Upper lobe of right lung (tissue), 1 donor: ENCODE measurements at regions not wholly inside any gene's neighbourhood (a gene's known extent, or its start where the extent isn't known, plus 50 kb on each side); places are given as distances from the start of the nearest gene placed in this dataset.

Experiments
- ATAC-seq: fragments of 200-7000 bp; cut with Tn5 transposase; one replicate; pipeline ENCODE4 v1.9.1; 2020; ENCODE audit warnings: mild to moderate bottlenecking, moderate library complexity
- DNase-seq: peaks from one replicate; pipeline ENCODE4 v3.0.0-alpha.2; 2020
- H3K27ac ChIP-seq: fragments of 200-600 bp; one replicate; pipeline ENCODE4 v1.8.0; 2022
- H3K27me3 ChIP-seq: fragments of 200-600 bp; one replicate; pipeline ENCODE4 v1.8.0; 2022; ENCODE audit warnings: mild to moderate bottlenecking
- H3K36me3 ChIP-seq: fragments of 200-600 bp; one replicate; pipeline ENCODE4 v1.8.0; 2022
- H3K4me1 ChIP-seq: fragments of 200-600 bp; one replicate; pipeline ENCODE4 v1.8.0; 2022
- H3K4me3 ChIP-seq: fragments of 200-600 bp; one replicate; pipeline ENCODE4 v1.8.0; 2022; ENCODE audit warnings: mild to moderate bottlenecking
- H3K9me3 ChIP-seq: fragments of 200-600 bp; one replicate; pipeline ENCODE4 v1.8.0; 2022
- CTCF ChIP-seq: fragments of 200-600 bp; IDR thresholded peaks from one replicate; pipeline ENCODE4 v1.8.0; 2022; ENCODE audit warnings: antibody characterized with exemption
- intact Hi-C: fragments of 100-400 bp; cut with DNase I; formaldehyde crosslinking; loops from one replicate; pipeline ENCODE4 v1.11.0; 2022
- donor health status: DM: no; HTN: yes; CAD: no; lungs with severe emphysema.

DNA sequence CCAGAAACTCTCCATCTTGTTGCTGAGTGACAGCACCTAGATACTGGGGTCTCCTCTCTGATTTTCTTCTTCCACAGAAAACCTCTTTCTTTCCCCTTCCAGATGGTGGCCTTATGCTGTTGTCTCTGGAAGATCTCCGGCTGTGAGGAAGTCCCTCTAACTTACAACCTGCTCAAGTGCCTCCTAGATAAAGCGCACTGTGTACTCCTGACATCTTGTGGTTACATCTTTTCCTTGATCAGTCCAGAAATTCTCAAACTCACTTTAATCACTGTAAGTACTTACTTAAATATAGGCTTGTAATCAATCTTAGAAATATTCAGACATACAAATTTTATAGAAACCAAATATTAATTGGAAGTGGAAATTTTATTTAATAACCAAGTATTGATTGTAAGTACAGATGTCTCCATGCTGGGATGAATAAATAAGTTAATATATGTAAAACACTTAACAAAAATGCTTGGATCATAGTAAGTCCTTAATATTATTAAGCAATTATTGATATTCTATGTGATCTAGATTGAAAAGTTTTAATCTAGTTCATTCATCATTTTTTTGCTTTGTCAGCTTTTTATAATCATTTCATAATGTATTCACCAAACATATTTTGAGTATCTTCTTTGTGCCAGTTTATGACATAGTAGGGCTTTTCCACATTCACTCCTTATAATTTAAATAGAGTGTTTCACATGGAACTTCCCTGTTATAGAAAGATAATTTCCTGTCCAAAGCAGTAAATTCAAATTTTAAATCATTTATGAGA lies 1381.4 kb upstream of the CDH6 start:
- no peak for ATAC-seq
- Histone ChIP-seq H3K9me3 (no peaks in the 10 kb centered on the region), H3K36me3 (no peaks in the 10 kb centered on the region), H3K4me3 (no peak overlapping the region), H3K27me3 (no peaks in the 10 kb centered on the region), H3K4me1 (no peaks in the 10 kb centered on the region), H3K27ac (no peak overlapping the region)
- TF ChIP-seq CTCF: no peak
- intact Hi-C loops: no loop called here
- DNase-seq: no peak

DNA sequence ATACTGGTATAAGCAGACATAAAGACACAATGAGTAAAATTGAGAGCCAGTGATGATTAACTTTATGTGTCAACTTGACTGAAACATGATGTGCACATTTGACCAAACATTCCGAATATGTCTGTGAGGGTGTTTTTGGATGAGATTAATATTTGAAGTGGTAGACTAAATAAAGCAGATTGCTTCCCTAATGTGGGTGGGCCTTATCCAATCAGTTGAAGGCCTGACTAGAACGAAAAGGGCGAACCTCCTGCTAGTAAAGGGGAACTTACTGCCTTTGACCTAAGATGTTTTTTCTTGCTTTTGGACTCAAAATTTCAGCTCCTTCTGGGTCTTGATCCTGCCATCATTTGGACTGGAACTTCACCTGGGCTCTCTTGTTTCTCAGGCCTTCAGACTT lies 1387.7 kb upstream of the CDH6 start:
- Histone ChIP-seq H3K27me3 (no peaks in the 10 kb centered on the region), H3K27ac (no peak overlapping the region), H3K36me3 (no peaks in the 10 kb centered on the region), H3K4me1 (no peaks in the 10 kb centered on the region), H3K4me3 (no peak overlapping the region), H3K9me3 (no peaks in the 10 kb centered on the region)
- no peak for TF ChIP-seq CTCF
- intact Hi-C loops: no loop called here
- ATAC-seq (no peak), DNase-seq (no peak)

DNA sequence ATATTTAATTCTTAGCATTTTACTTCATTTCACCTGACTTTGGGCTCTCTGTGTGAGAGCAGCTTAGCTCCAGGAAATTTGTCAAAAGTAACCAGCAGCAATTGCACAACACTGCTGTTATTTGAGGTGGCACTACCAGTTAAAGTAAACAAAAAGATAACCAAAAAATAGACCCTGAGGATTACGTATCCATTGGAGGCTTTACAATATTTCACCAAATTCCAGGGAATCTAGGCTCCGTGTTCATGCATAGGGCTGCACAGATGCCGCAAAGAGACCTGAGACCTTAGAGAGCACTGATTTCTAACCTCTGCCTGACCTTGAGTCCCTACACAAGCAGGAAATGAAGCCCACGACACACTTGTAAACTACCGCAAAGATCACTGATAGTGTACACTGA lies 1392.7 kb upstream of the CDH6 start:
- Histone ChIP-seq H3K27ac (no peak overlapping the region), H3K27me3 (no peaks in the 10 kb centered on the region), H3K4me3 (no peak overlapping the region), H3K36me3 (no peaks in the 10 kb centered on the region), H3K4me1 (no peaks in the 10 kb centered on the region), H3K9me3 (no peaks in the 10 kb centered on the region)
- no peak for DNase-seq
- intact Hi-C loops: no loop called here
- TF ChIP-seq CTCF: no peak
- ATAC-seq: no peak

- Histone ChIP-seq H3K27me3 (no peaks in the 10 kb centered on the region), H3K27ac (no peak overlapping the region), H3K9me3 (no peaks in the 10 kb centered on the region), H3K4me1 (no peaks in the 10 kb centered on the region), H3K4me3 (no peak overlapping the region), H3K36me3 (no peaks in the 10 kb centered on the region)
- DNase-seq (no peak), ATAC-seq (no peak)
- no peak for TF ChIP-seq CTCF
- intact Hi-C loops: no loop called here
Observed at GRCh38 chr5:29796013-29796412, 1397.5 kb upstream of the CDH6 start.

- H3K4me1 ChIP-seq: no peaks in the 10 kb centered on the region
- TF ChIP-seq CTCF: no peak
- intact Hi-C loops: no loop called here
Observed at GRCh38 chr5:29795096-29795652, 1398.3 kb upstream of the CDH6 start.

More at GRCh38 chr5:29795096-29795652, 1398.3 kb upstream of the CDH6 start:
- Histone ChIP-seq H3K9me3 (no peaks in the 10 kb centered on the region), H3K36me3 (no peaks in the 10 kb centered on the region), H3K4me3 (no peak overlapping the region), H3K27me3 (no peaks in the 10 kb centered on the region), H3K27ac (no peak overlapping the region)
- ATAC-seq (no peak), DNase-seq (no peak)
